ENCODE measurements at regions not wholly inside any gene's neighbourhood (a gene's known extent, or its start where the extent isn't known, plus 50 kb on each side); places are given as distances from the start of the nearest gene placed in this dataset.

DNA sequence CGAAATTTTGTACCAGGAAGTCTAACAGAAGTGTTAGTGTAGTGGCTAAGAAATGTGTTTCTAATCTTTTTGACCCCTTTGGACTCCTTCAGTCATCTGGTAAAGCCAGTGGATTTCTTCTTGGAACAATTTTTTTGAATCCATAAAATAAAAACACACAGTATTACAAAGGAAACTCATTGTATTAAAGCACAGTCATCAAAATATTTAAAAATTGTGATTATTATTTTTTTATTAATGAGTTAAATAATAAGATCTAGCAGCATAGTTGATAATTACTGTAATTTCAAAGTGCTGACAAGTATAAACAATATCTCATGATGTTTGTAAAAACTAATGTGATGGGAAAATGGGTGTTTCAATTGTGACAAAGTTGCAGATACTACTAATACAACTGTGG, 72.2 kb upstream of the LRRC3B start:
- no peak for TF ChIP-seq CREB1 (IDR thresholded peaks at IDR 0.05)
- TF ChIP-seq, protein P1, sequence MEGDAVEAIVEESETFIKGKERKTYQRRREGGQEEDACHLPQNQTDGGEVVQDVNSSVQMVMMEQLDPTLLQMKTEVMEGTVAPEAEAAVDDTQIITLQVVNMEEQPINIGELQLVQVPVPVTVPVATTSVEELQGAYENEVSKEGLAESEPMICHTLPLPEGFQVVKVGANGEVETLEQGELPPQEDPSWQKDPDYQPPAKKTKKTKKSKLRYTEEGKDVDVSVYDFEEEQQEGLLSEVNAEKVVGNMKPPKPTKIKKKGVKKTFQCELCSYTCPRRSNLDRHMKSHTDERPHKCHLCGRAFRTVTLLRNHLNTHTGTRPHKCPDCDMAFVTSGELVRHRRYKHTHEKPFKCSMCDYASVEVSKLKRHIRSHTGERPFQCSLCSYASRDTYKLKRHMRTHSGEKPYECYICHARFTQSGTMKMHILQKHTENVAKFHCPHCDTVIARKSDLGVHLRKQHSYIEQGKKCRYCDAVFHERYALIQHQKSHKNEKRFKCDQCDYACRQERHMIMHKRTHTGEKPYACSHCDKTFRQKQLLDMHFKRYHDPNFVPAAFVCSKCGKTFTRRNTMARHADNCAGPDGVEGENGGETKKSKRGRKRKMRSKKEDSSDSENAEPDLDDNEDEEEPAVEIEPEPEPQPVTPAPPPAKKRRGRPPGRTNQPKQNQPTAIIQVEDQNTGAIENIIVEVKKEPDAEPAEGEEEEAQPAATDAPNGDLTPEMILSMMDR (IDR thresholded peaks at IDR 0.05; ENCODE audit: control extremely low read depth in 1 of 3, insufficient read depth in 1 of 3, low read depth in 1 of 3, low read length in 3 of 3) = no peak
